ENCODE measurements at regions not wholly inside any gene's neighbourhood (a gene's known extent, or its start where the extent isn't known, plus 50 kb on each side); places are given as distances from the start of the nearest gene placed in this dataset.

DNA sequence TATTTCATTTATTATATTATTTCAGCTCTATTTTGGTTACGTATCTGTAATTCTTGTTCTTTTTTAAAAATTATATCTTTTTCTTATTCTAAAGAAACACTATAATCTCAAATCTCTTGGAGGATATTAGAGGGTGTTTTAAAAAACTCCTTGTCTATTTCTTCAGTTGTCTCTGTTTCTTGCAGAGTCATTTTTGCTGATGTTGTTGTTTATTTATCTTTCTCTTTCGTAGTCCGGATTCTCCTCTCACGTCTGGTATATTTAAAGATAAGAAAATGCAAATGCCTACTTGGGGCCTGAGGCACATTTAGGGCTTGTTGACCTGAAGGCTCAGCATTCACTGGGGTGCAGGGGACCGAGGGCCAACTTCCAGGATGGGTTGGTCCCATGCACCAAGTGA is 181.2 kb upstream of the CTBP2 start:
- no peak for DNase-seq (ENCODE audit: low spot score)

DNA sequence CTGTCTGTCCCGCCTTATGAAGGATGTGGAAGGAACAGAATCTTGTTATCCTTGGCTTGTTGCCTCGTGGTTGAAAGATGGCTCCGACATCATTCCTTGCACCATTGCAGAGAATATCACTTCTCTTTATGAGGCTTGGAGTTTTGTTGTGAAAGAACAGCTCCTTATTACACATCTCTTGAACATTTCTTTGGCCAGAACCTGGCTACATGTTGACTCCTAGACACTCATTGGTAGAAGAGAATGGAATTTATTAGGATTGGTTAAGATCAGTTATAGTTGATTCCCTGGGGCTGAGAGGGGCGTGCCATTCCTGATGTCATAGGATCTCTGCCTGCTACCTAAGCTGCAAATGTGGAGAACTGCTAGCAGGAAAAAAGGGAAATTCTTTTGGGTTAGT is 180.5 kb upstream of the CTBP2 start:
- no peak for DNase-seq (ENCODE audit: low spot score)

DNA sequence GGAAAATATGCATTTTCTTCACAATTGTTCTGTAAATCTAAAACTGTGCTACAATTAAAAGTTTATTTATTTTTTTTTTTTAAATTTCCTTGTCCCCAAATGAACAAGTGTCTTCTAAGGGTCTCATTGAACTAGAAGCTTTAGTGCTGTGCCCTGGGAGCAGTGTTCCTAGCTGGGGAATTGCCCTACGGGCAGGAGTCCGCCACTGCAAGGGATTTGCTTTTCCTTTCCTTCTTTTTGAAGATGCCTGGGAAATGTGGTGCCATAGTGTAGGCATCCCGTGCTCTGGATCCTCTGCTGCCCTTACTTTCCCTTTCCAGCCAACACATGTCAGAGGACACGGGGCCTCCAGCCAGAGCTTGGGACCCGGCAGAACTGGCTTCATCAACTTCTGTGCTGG is 177.1 kb upstream of the CTBP2 start:
- no peak for DNase-seq (ENCODE audit: low spot score)

DNA sequence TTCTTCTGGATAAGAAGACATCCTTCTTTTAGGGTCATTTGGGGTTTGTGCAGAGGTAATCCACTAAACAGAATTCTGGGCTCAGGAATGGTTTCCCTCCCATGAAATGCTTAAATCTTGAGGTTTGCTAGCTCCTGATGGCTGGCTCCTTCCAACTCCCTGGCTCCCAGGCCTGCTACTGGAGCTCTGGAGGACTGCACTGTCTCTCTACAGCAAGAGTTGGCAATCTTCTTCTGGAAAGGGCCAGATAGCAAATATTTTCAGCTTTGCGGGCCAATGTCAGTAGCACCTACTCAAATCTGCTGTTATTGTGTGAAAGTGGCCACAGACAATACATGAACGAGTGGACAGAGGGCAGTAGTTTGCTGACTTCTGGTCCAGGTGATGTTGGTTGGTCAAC is 174.2 kb upstream of the CTBP2 start:
- DNase-seq (ENCODE audit: low spot score) = no peak

DNA sequence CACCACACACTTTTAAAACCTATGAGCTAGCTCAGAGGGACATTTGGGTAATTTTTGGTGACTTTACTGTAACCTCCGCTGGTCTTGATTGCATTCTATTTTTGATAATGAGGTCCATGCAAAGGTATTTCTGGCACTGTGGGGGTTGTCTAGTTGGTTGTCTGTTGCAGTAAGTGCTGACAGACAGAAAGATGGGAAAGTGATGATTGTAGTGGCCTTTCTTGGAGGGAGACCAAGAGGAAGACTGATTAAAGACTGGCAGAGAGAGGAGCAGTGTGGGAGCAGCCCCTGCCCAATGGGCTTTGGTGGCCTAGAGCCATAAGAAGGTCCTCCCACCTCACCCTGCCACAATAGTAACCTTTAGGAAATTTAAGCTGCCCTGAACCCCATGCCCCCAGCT is 173.4 kb upstream of the CTBP2 start:
- no peak for DNase-seq (ENCODE audit: low spot score)

DNA sequence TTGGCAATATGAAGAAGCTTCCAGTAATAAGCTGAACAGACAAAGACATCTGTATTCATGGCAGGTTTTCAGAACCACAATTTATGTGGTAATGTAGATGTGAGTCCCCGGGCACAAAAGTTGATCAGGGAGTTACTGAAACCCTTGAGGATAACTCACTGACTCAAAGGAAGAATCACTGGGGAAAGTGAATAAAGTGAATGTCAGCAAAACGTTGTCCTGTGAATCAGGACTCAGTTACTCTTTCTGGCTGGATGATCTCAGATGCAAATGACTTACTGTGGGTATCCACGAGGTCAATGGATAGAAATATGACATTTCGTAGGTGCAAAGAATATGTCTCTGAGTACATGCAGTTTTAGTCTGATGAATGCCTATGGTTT is 172.8 kb upstream of the CTBP2 start:
- DNase-seq (ENCODE audit: low spot score) = no peak

DNA sequence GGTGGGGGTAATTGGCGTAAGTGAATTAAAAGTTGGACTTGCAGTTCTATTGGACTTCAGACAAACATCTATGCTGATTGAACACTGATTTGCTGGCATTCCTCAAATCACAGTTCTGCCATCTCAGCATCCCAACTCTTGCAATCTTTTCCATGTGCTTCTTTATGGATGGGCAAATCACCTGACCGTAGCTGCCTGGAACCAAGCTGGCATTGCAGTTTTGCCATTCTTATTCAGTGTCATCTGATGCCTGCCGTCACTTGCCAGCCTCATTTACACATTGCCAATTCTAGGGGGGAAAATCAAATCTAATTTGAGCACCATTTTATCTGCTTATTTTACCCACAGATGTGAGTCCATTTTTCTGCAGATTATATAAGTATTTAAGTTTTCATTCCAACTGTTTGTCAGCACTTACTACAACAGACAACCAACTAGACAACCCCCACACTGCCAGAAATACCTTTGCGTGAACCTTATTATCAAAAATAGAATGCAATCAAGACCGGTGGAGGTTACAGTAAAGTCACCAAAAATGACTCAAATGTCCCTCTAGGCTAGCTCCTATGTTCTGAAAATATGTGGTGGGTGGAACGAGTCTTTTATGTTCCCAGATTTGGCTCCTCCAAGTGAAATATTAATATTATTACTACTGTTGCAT is 172.3 kb upstream of the CTBP2 start:
- no peak for DNase-seq (ENCODE audit: low spot score)

DNA sequence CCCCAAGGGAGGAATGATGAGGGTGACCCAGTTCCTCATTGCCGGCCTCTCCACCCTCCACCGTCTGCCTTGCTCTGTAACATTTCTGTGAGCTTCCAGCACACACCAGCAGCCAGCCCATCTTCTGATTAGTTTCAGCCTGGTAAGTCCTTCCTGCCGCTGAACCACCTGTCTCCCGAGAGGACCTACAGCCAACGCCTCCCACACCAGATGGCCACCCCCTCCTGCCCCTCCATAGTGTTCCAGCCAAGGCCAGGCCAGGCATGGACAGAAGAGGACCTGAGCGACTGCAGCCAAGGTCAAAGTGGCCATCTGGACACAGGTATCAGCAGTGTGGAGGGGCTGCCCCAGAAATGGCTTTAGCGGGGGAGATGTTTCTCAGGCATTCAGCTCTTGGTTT is 170.7 kb upstream of the CTBP2 start:
- no peak for DNase-seq (ENCODE audit: low spot score)

DNA sequence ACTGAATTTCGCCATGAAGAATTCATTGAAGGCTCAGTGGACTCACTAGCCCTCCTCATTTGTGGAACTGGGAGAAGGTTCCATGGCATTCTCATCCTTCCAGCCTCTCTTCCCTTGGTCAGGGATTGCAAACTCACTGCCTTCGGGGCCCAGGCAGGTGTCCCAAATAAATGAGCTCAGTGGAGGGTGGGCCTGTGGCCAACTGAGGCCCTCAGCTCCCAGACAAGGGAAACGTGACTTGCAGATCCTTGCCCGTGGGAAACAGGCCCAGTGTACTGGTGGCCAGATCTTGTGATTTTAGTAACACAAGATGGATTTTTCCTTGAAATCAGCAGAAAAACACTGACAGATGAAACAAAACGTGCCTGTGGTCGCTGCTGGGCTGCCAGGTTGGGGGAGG is 168.7 kb upstream of the CTBP2 start:
- DNase-seq (ENCODE audit: low spot score) = no peak

DNA sequence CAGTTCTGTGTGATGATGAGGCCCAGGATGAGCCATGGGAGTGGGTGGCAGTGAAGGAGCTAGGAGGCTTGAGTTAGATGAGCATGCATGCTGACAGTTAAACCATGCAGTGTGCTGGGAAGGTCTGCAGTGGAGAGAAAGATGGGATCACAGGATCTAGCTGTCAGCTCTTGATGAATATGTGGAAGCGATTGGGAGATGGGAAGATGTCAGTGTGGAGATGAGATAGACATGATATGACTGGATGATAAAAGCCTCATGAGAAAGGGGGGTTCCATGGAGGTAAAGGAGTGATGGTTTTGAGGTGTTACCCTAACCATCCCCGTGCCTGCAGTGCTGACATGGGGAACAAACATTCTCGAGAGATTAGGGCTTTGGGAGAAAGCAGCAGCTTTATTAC is 165.0 kb upstream of the CTBP2 start:
- no peak for DNase-seq (ENCODE audit: low spot score)

DNA sequence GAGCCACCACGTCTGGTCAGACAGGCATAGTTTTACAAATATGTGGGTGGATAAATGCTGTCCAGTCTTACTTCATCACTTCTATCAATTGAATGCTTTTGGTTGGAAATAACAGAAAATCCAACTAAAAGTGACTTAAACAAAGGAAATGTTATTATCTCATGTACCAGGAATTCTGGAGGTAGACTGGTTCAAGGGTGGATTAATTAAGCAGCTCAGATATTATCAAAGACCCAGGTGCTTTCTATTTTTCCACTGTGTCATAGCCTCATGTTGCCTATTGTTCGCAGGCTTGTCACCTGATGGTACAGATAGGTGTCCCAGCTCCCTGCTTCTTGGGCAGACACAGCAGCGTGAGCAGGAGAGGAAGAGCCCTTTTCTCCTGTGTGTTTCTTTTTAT is 156.1 kb upstream of the CTBP2 start:
- no peak for DNase-seq (ENCODE audit: low spot score)

DNA sequence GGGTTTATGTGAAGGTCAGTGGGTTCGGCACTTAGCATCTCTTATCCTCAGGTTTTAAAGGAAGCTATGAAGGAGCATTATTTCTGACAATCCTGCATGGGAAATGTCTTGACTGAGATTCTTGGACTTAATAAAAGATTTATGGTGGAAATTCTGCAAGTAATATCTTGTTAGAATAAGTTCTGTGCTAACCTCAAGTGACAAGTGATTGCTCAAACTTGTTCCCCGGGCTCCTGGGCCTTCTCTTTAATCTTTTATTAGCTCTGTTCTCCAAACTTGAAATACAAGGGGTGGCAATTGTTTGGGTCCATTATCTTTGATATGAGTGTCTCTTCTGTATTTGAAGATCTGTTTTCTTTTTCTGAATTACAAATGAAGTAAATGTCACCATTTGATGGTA is 140.6 kb upstream of the CTBP2 start:
- DNase-seq (ENCODE audit: low spot score) = no peak

DNA sequence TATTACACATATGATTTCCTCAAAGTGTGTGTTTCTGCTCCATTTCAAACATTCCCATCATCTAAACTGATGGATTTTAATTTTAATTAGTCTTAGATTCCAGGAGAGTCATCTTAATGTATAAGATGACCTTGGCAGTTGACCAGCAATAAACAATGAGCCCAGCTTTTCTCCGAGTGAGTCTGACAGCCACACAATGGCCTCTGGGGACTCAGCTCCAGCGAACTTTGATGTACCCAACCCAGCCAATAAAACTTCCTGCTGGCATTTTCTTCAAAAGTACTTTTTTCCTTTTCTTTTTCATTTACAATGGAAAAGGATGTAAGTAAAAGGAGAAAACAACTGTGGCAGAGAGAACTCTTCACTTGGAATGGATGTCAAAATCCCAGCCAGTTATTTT is 139.1 kb upstream of the CTBP2 start:
- DNase-seq (ENCODE audit: low spot score) = no peak

DNA sequence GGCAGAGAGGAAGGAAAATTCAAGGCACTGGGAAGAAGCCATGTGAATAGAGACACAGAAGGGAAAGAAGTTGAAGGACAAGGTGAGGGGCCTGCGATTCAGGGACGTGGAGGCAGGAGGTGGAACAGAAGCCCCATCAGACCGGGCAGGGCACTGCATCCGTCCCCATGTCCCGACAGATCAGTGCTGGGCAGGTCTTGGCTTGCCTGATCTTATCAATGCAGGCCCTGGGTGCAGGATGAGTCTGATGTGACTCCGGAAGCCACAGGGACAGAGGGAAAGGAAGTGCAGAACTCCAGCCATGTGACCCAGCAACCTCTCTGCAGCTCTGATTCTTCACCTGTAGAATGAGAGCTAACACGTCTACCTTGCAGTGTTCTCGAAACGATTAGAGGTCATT is 136.2 kb upstream of the CTBP2 start:
- DNase-seq (ENCODE audit: low spot score) = no peak

DNA sequence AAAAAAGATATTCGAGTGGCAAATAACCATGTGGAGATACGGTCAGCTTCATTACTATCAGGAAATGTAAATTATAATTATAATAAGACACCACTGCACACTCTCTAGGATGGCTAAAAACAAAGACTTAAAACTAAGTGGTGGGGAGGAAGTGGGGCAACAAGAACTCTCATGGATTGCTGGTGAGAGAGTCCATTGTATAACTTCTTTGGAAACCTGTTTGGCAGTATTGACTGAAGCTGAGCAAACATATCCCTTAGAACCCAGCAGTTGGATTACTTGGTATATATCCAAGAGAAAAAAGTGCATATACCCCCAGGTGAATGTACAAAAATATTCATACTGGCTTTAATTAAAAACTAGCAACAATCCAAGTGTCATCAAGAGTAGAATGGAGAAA is 133.7 kb upstream of the CTBP2 start:
- DNase-seq (ENCODE audit: low spot score) = no peak

DNA sequence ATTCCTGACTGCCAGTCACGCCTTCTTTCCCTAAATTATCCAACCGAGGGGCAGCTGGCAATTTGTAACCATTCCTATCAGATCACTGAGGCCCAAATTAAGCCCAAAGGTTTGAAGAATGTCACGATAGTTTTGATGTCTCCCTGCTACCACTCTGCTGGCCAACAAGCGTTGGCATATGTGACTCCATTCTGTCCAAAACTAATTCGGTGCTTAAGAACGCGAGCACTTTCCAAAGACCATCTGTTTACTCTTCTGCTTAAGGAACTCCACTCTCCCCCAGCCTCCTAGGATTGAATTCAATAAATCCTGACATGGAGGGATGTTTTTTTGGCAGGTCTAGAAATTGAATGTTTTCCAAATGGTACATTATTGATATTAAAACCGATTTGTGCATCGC is 131.5 kb upstream of the CTBP2 start:
- no peak for DNase-seq (ENCODE audit: low spot score)

DNA sequence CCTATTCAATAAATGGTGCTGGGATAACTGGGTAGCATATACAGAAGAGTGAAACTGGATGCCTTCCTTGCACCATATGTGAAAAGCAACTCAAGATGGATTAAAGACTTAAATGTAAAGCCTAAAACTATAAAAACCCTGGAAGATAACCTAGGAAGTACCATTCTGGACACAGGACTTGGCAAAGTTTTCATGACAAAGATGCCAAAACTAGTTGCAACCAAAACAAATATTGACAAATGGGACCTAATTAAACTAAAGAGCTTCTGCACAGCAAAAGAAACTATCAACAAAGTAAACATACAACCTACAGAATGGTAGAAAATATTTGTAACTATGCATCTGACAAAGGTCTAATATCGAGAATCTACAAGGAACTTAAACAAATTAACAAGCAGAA is 129.1 kb upstream of the CTBP2 start:
- no peak for DNase-seq (ENCODE audit: low spot score)

DNA sequence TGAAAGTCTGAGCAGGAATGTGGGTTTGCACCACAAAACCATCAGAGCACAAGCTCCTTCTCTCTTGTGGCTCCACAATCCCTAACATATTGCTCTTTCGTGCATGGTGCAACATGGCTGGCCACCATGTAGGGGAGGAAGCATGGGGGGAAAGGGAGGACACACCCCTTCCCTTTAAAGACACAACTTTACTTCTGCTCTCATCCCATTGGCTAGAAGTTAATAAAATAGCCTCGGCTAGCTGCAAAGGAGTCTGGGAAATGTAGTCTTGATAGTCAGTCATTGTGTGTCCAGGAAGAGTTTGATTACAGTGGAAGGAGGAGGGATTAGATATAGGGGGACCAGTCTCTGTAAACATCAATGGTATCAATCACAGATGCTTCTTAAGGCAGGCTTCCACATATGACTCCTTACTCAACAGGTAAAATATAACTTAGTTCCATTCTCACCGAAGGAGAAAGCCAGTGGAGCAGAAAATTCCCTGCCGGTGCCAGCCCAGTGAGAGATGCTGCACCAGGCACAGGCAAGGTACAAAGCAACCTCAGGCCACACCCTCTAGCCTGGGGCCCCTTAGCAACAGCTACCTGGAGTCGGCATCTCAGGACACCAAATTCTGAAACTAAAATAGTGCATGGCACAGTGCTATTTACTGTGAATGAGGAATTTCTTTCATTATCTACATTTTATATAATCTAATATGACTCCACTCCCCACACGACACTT is 124.7 kb upstream of the CTBP2 start:
- peak; percentile 17 for DNase-seq (ENCODE audit: low spot score)

DNA sequence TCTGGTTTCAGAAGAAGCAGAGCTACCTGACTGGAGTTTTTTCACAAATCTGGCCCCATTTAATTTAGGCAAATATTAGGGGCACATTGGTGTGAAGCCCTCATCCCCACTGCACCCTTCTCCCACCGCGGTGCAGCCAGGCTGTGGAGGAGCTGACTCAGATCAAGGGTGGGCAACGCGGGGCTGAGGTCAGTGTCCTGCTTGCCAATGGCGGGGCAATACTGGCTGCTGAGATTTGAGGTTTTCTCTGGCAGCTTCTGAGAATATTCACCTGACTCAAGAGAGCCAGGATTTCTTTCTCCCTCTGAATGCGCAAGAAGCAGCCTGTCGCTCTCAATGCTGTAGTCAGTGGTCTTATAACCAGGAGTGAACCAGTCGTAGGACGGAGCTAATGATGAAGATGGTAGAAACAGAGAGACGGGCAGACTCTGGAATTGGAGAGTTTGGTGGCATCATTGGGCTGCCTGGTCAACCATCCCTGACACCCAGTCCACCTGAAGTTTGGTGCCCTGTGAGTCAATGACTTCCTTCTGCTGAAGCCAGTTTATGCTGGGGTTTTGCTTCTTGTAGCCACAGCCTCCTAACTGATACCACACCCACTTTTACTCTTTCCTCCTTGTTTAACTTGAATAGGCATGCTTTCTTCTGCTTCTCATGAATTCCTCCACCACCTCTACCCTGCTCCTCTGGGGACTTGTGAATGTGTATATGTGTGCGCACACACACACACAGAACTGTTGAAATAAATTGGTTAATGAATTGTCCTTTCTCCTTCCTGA is 123.7 kb upstream of the CTBP2 start:
- no peak for DNase-seq (ENCODE audit: low spot score)

DNA sequence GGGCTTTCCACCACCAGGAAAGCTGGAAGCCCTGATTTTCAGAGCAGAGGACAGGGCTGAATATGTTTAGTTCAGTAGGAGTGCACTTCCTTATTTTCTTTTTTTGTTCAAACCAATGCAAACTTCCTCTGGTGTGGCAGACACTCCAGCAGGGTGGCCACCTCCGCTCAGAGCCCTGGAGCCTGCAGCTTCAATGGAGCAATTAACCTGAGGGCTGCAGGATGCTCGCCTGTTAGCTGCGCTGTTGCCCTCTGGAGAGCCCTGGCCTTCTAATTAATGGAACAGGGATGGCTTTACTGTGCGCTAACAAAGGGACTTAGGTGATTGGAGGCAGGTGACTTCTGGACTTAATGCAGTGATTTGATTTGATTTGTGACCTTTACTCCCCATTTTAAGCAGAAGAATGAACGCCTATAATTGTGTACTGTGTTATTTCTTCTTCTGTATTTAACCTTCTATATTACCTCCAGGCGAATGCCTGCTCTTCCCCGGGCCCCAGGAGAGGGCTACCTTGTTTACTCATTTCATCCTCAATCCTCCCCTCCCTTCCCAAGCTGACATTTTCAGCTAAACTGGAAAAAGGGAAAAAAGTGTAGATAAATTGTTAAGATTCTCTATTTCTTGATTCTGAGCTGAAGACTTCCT is 123.0 kb upstream of the CTBP2 start:
- no peak for DNase-seq (ENCODE audit: low spot score)

DNA sequence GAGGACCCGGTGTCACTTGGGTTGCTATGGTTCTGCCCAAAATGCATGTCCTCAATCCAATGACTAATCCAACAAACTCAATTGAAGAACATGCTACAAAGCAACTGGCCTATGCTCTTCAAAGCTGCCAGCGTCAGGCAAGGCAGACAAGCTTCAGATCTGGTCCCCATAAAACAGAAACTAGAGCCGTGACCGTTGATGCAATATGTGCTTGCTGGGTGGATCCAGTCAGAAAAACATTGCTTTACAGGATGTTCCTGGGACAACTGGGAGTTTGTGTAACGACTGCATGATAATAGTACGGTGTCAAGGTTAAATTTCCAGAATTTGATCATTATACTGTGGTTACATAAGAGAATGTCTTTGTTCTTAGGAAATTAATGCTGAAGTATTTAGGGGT is 120.7 kb upstream of the CTBP2 start:
- no peak for DNase-seq (ENCODE audit: low spot score)

DNA sequence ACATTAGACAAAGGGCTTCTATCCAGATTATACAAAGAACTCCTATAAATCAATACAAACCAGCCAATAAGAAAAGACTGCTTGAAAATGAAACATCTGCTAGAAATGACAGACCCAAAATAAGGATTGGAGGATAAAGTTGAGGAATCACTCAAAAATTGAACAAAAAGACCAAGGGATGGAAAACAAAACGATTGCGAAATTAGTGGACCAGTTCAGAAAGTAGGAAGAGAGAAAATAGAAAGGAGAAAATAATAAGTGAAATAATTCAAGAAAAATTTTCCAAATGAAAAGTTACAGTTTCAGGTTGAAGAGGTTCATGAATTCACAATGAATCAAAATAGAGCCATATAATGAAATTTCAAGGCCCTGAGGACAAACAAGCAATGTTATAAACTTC is 115.8 kb upstream of the CTBP2 start:
- no peak for DNase-seq (ENCODE audit: low spot score)

DNA sequence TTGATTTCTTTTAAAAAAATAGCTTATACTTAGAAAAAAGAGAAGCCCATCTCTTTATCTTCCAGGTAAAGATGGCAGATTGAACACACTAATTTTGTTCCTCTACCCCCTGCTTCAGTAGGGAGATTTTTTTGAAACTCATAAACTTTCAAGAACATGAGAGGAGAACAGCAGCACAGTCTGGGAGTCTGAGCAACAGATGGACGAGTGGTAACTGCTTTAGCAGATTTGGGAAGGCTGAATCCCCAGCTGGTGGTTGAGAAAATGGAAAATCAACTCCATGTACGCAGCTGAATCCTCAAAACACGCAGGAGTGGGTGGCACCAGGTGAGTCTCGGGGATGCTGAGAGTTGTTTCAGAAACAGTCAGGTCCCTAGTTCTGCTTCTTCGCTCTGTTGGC is 114.6 kb upstream of the CTBP2 start:
- no peak for DNase-seq (ENCODE audit: low spot score)
